NCI-H526 (cell line): ENCODE measurements at regions not wholly inside any gene's neighbourhood (a gene's known extent, or its start where the extent isn't known, plus 50 kb on each side); places are given as distances from the start of the nearest gene placed in this dataset.

Experiments used
- DNase-seq, 2 experiments: peaks; one replicate each; lab custom pipeline; 2025; lab: John Stamatoyannopoulos, UW

- no peak for DNase-seq
Measured at GRCh38 chr5:74258314-74258665, 382.2 kb downstream of the ENC1 start.

GRCh38 chr5:74257645-74258313 lies 382.7 kb downstream of the ENC1 start:
- DNase-seq = peak; percentile 30 to 76

GRCh38 chr5:74257060-74257527 lies 383.4 kb downstream of the ENC1 start:
- DNase-seq = no peak

GRCh38 chr5:74255692-74256392 lies 384.7 kb downstream of the ENC1 start:
- DNase-seq = no peak

GRCh38 chr5:74254257-74254656 lies 386.3 kb downstream of the ENC1 start:
- no peak for DNase-seq

GRCh38 chr5:74252044-74252443 lies 388.5 kb downstream of the ENC1 start:
- no peak for DNase-seq

- DNase-seq = no peak
Measured at GRCh38 chr5:74251141-74252035, 389.1 kb downstream of the ENC1 start.

- DNase-seq = no peak
Measured at GRCh38 chr5:74250304-74251102, 390.0 kb downstream of the ENC1 start.

GRCh38 chr5:74248576-74248975 lies 392.0 kb downstream of the ENC1 start:
- no peak for DNase-seq

- DNase-seq = no peak
Measured at GRCh38 chr5:74244406-74244805, 396.1 kb downstream of the ENC1 start.

GRCh38 chr5:74243634-74244033 lies 396.9 kb downstream of the ENC1 start:
- peak in 1 of 2 experiments; percentile 12 for DNase-seq

GRCh38 chr5:74242516-74242915 lies 398.0 kb downstream of the ENC1 start:
- no peak for DNase-seq

- peak in 1 of 2 experiments; percentile 34 for DNase-seq
Measured at GRCh38 chr5:74241751-74242140, 398.8 kb downstream of the ENC1 start.

- DNase-seq = no peak
Measured at GRCh38 chr5:74240783-74241750, 399.5 kb downstream of the ENC1 start.

- DNase-seq = no peak
Measured at GRCh38 chr5:74239261-74239660, 401.3 kb downstream of the ENC1 start.

GRCh38 chr5:74237571-74238145 lies 402.9 kb downstream of the ENC1 start:
- no peak for DNase-seq

GRCh38 chr5:74235552-74235951 lies 405.0 kb downstream of the ENC1 start:
- DNase-seq = no peak

GRCh38 chr5:74233571-74233970 lies 407.0 kb downstream of the ENC1 start:
- no peak for DNase-seq

- no peak for DNase-seq
Measured at GRCh38 chr5:74233091-74233490, 407.4 kb downstream of the ENC1 start.

- DNase-seq = no peak
Measured at GRCh38 chr5:74232276-74232675, 408.3 kb downstream of the ENC1 start.
